ENCODE measurements at regions not wholly inside any gene's neighbourhood (a gene's known extent, or its start where the extent isn't known, plus 50 kb on each side); places are given as distances from the start of the nearest gene placed in this dataset.
"Not testable (repeated sequence)": the region's sequence is repeated elsewhere in the genome, so short reads cannot be mapped to it uniquely, and the experiment has no call there.

GRCh38 chr4:125760201-125760819 lies 445.6 kb downstream of the FAT4 start:
- DNase-seq = peak; percentile 2

GRCh38 chr4:125760956-125761355 lies 446.2 kb downstream of the FAT4 start:
- DNase-seq = no peak

- DNase-seq = peak; percentile 11
These were observed 447.8 kb downstream of the FAT4 start for GRCh38 chr4:125762537-125762936.

GRCh38 chr4:125765941-125766340 lies 451.2 kb downstream of the FAT4 start:
- no peak for DNase-seq

GRCh38 chr4:125770814-125771398 lies 456.2 kb downstream of the FAT4 start:
- DNase-seq = no peak

GRCh38 chr4:125772680-125773079 lies 457.9 kb downstream of the FAT4 start:
- DNase-seq = no peak

- no peak for DNase-seq
These were observed 458.7 kb downstream of the FAT4 start for GRCh38 chr4:125773502-125773901.

- no peak for DNase-seq
These were observed 459.2 kb downstream of the FAT4 start for GRCh38 chr4:125773931-125774330.

- DNase-seq = no peak
These were observed 461.4 kb downstream of the FAT4 start for GRCh38 chr4:125776146-125776545.

GRCh38 chr4:125780164-125780563 lies 465.4 kb downstream of the FAT4 start:
- no peak for DNase-seq

- DNase-seq = no peak
These were observed 466.0 kb downstream of the FAT4 start for GRCh38 chr4:125780747-125781146.

GRCh38 chr4:125781651-125782050 lies 466.9 kb downstream of the FAT4 start:
- peak; percentile 8 for DNase-seq

GRCh38 chr4:125784741-125785140 lies 470.0 kb downstream of the FAT4 start:
- no peak for DNase-seq

- DNase-seq = no peak
These were observed 473.0 kb downstream of the FAT4 start for GRCh38 chr4:125787707-125788106.

- peak; percentile 6 for DNase-seq
These were observed 474.3 kb downstream of the FAT4 start for GRCh38 chr4:125789023-125789422.

- DNase-seq = no peak
These were observed 477.1 kb downstream of the FAT4 start for GRCh38 chr4:125791896-125792295.

- DNase-seq = peak; percentile 59
These were observed 480.2 kb downstream of the FAT4 start for GRCh38 chr4:125794989-125795388.

- peak; percentile 89 for DNase-seq
These were observed 481.4 kb downstream of the FAT4 start for GRCh38 chr4:125796138-125796537.

GRCh38 chr4:125797621-125798020 lies 482.9 kb downstream of the FAT4 start:
- DNase-seq = not testable (repeated sequence)

- no peak for DNase-seq
These were observed 486.6 kb downstream of the FAT4 start for GRCh38 chr4:125801373-125801772.

GRCh38 chr4:125801924-125802323 lies 487.2 kb downstream of the FAT4 start:
- DNase-seq = no peak

- DNase-seq = no peak
These were observed 493.3 kb downstream of the FAT4 start for GRCh38 chr4:125808022-125808421.

GRCh38 chr4:125808570-125808969 lies 493.8 kb downstream of the FAT4 start:
- no peak for DNase-seq

- no peak for DNase-seq
These were observed 497.1 kb downstream of the FAT4 start for GRCh38 chr4:125811892-125812291.
